GM21737 (cell line): ENCODE measurements at regions not wholly inside any gene's neighbourhood (a gene's known extent, or its start where the extent isn't known, plus 50 kb on each side); places are given as distances from the start of the nearest gene placed in this dataset.
"Not testable (repeated sequence)": the region's sequence is repeated elsewhere in the genome, so short reads cannot be mapped to it uniquely, and the experiment has no call there.

Experiments
- ATAC-seq: cut with Tn5 transposase; IDR thresholded peaks from one replicate; pipeline ENCODE4 v1.9.1; 2021; ENCODE audit warnings: mild to moderate bottlenecking, moderate library complexity; ENCODE audit not compliant: unreplicated experiment

DNA sequence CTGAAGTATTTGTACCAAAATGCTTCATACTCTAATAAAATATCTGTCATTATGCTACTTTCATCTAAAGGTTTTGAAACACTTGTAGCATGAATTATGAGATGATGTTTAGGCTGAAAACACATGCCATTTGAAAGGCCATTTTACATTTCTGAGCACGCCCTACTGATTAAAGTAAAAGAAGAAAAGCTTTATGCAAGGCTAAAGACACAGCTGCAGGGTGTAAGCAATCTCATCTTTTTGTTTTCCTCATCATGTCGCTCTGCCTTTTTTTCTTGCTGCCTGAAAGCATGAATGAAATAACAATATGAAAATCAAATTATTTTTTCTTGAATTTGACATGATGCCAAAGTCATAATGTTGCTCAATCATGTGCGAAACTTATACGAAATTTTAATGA, 148.6 kb upstream of the ARG1 start:
- ATAC-seq = no peak

DNA sequence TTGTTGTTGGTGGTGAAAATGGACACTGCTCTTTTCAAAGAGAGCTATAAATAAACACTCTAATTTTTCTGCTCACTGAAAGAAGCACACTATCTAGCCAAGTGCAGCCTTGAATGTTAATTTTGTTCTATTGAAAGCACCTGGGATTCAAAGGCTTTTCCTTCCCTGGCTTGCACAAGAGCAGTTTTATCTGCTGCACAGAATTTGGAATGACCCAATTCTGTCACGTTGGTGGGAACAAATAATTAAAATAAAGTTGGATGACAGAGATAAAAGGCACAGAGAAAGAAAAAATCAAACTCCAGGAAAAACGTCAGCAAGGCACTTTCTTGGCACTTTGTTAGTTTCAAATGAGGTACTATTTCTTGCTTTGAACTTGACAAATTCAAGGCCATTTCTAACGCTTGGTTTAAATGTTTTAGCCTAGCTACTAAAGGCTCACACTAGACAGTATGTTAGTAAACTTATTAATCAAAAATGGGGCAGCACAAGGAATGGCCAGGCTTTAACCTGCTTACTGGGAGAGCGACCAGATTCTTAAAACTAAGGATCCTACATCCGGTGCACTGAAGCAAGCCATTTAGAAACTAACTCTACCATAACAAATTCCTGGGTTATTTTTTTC, 145.5 kb upstream of the ARG1 start:
- ATAC-seq = no peak

DNA sequence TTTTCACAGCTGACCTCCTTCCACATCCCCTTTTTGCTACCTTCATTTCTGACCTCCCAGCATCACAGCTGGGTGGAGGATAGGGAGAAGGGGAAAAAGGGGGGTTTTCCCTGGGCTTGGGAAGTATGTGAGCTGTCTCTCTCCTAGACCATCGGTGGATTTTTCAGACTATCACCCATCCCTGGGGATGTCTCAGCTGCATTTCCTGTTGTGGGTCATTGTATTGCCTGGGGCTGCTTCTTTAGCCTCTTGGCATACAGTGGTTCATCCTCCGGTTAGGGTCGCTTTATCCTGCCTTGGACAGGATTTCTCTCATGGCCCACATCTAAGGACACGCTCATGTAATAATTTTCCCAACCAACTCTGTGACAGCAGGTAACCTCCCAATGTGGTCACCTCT, 142.5 kb upstream of the ARG1 start:
- ATAC-seq = no peak

GRCh38 chr6:131431718-131432117, 141.3 kb upstream of the ARG1 start:
- ATAC-seq = no peak

DNA sequence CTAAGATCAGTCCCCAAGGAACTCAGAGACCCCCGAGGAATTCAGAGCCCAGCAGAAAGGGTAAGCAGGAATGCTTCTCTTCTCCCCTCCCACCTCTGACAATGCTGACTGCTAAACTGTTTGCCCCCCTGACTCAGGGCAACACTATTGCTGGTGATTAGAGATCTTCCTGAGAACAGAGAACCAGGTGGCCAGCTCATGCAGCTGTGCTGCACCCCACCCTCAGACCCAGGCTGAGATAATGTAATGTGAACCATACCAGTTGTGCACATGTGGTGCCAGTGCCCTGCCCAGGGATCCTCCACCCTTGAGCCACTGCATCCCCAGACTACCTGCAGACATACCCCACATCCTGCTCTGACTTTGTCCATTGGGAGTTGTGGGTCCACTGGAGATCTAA, 139.1 kb upstream of the ARG1 start:
- ATAC-seq = no peak

DNA sequence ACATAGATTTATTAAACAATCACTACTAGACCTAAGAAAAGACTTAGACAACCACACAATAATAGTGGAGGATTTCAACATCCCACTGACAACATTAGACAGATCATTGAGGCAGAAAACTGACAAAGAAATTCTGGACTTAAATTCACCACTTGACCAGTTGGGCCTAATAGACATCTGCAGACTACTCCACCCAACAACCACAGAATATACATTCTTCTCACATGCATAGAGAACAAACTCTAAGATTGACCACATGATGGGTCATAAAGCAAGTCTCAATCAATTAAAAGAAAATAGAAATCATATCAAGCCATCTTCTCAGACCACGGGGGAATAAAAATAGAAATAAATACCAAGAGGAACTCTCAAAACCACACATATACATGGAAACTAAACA, 136.7 kb upstream of the ARG1 start:
- no peak for ATAC-seq

DNA sequence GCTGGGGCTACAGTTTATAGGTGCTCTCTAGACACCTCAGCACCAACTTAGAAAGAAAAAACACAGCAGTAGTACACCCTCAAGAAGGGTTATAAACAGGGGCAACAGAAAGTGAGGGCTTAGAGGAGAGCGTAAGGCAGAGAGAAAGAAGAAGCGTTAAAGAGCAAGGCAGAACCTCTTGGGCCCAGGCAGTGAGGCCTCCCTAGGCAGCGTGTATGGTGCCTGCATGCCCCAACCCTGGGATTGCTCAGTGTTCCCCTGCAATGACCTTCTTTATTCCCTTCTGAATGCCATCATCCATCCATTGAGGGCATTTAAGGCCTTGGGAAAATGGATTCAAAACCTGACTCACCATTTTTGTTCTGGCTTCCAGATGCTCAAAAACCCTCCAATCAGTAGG, 130.0 kb upstream of the ARG1 start:
- no peak for ATAC-seq

DNA sequence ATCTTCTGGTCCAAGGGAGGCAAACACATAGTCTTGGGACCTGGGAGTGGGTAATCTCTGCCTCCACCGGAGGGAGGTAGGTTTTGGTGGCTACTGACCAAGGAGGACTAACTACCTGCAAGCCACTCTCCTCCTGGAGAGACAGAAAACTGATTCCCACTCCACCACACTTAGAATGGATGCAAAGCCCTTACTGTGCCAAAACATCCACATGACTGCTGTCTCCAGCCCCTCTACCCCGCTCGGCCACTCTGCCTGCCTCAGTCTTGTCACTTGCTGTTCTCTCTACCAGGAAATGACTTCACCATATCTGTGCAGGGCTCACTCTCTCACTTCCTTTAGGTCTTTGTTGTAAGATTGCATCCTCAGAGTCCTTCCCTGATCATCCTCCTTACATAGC, 129.5 kb upstream of the ARG1 start:
- no peak for ATAC-seq

DNA sequence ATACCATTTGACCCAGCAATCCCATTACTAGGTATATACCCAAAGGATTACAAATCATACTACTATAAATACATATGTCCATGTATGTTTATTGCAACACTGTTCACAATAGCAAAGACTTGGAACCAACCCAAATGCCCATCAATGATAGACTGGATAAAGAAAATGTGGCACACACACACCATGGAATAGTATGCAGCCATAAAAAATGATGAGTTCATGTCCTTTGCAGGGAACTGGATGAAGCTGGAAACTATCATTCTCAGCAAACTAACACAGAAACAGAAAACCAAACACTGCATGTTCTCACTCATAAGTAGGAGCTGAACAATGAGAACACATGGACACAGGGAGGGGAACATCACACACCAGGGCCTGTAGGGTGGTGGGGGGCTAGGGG, 127.7 kb upstream of the ARG1 start:
- ATAC-seq = not testable (repeated sequence)

DNA sequence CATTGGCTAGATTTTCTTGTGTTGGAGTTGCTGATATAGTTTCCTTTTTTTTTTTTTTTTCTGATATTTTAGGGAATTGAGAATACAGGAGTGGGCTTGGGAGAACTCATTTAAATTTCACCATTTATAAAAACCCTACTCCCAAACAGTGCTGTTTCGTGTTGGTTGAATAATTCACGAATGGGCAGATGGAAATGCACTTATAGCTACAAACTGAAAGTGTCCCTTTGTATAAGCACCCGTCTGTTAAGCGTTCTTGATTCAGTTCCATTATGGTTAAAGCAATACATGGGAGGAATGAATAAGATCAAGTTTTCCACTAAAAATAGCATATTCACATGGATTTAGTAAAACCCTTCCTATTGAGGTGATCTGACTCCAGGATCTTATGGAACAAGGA, 122.2 kb upstream of the ARG1 start:
- no peak for ATAC-seq

DNA sequence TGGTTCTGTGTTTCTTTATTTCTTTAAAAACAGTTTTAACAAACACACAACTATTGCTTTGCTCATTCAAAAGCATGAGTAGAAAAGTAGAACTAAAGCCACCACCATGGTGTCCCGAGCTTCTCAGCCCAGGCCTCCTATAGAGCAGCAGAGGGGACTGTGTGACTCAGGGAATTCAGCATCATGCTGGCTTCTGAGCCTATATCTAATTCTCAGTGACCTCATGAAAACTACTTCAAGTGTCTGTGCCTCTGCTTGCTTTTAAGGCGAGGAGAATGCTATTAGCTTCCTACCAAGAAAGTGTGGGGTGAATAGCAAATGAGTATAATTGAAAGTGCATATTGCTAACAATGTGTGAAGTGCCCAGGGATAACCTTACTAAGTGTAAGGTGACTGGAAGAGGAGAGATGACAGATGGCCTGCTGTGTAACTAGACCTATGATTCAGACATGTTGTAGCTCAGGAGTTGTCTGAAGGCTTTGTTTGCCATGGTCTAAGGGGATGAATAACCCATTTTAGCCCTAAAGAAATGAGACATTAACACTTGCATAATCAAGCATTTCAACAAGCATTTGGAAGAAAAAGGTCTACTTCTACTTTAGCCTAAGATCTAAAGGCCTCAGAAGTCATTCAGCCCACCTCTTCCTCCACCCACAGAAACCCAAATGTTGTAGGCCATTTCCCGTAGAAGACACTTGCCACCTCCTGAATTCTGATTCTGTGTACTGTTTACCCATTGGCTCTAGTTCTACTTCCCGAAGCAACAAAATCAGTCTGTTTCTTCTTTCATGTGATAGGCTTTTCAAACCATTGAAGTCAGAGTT, 121.5 kb upstream of the ARG1 start:
- ATAC-seq = no peak

- no peak for ATAC-seq
These were observed 119.2 kb upstream of the ARG1 start for GRCh38 chr6:131453803-131454202.

- ATAC-seq = no peak
These were observed 116.5 kb upstream of the ARG1 start for GRCh38 chr6:131456565-131456964.

DNA sequence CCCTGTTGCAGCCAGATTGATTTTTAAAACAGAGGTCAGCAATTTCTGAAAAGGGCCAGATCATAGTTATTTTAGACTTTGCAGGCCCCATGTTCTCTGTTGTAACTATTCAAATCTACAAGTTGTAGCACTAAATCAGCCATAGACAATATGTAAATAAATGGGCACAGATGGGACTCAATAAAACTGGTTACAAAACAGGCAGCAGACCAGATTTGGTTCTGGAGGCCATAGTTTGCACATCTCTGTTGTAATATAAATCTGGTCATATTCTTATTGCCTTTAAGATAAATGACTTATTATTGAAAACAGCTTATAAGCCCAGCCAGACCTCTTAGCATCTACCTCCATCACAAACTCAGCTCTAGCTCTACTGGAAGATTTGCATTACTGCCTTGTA, 114.0 kb upstream of the ARG1 start:
- no peak for ATAC-seq

DNA sequence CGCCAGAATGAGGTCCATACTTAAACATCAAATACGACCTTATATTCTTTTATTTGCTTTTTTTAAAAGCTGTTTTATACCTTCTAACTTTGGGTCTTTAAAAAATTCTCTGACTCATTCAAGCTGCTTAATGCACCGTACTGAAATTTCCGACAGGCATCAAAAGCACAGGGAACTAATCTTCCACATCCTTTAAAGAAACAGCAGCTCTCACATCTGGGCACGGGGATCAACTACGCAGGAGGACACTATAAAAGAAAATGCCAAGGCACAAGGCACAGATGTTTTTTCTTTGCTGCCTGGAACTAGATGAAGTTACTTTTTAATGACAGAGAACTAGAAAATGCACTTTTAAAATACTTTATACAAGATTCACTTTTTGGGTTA, 112.4 kb upstream of the ARG1 start:
- ATAC-seq = no peak

DNA sequence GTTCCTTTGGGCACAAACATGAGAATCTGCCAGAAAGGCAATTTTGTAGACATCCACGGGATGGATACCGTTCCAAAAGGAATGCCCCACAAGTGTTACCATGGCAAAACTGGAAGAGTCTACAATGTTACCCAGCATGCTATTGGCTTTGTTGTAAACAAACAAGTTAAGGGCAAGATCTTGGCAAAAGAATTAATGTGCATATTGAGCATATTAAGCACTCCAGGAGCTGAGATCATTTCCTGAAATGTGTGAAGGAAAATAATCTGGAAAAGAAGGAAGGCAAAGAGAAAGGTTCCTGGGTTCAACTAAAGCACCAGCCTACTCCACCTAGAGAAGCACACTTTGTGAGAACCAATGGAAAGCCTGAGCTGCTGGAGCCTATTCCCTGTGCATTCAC, 103.9 kb upstream of the ARG1 start:
- no peak for ATAC-seq

GRCh38 chr6:131470534-131470933, 102.5 kb upstream of the ARG1 start:
- ATAC-seq = no peak

GRCh38 chr6:131471331-131471730, 101.7 kb upstream of the ARG1 start:
- ATAC-seq = no peak

DNA sequence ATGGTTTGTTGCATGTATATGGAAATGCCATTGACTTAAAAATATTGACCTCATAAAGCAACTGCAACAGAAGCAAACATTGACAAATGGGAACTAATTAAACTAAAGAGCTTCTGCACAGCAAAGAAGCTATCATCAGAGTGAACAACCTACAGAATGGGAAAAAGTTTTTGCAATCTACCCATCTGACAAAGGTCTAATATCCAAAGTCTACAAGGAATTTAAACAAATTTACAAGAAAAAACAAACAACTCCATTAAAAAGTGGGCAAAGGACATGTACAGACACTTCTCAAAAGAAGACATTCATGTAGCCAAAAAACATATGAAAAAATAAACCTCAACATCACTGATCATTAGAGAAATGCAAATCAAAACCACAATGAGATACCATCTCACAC, 99.7 kb upstream of the ARG1 start:
- not testable (repeated sequence) for ATAC-seq

- ATAC-seq = no peak
These were observed 96.7 kb upstream of the ARG1 start for GRCh38 chr6:131476362-131476761.

DNA sequence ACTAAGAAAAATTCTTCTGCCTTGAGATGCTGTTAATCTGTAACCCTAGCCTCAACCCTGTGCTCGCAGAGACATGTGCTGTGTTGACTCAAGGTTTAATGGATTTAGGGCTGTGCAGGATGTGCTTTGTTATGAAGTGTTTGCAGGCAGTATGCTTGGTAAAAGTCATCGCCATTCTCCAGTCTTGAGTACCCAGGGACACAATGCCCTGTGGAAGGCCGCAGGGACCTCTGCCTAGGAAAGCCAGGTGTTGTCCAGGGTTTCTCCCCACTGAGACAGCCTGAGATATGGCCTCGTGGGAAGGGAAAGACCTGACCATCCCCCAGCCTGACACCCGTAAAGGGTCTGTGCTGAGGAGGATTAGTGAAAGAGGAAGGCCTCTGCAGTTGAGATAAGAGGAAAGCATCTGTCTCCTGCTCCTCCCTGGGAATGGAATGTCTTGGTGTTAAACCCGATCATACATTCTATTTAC, 94.2 kb upstream of the ARG1 start:
- not testable (repeated sequence) for ATAC-seq

DNA sequence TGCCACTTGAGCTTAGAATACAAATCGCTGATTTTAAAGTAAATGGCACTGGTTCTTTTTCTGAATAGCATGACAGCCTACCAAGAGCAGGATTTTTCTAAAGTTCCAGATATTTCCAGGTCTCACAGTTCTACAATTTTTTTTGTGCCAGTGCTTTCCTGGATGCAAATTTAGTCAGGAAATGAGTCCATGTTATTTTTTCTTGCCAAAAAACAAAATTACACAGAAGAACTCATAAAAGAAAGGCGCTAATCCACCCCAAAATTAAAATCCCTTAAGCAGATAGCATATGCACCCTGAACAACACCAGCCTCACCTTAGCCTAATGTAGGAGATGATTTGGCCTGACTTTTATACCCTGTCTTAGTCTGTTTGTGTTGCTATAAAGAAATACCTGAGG, 86.4 kb upstream of the ARG1 start:
- ATAC-seq = no peak

GRCh38 chr6:131488780-131489179, 84.2 kb upstream of the ARG1 start:
- ATAC-seq = no peak
